ENCODE measurements at regions not wholly inside any gene's neighbourhood (a gene's known extent, or its start where the extent isn't known, plus 50 kb on each side); places are given as distances from the start of the nearest gene placed in this dataset.

- Histone ChIP-seq H3K27ac (replicated peaks) (no peak overlapping the region), H3K4me3 (replicated peaks; ENCODE audit: insufficient read depth, low read length) (no peak overlapping the region), H3K27me3 (ENCODE audit: insufficient read depth, poor library complexity, severe bottlenecking) (no peaks in the 10 kb centered on the region)
- no peak for DNase-seq (ENCODE audit: low read depth in 1 of 2, low spot score in 1 of 2)
- TF ChIP-seq POLR2AphosphoS5 (IDR thresholded peaks at IDR 0.05; ENCODE audit: low read depth) (no peak), GABPA (IDR thresholded peaks at IDR 0.05; ENCODE audit: low read depth) (no peak), CTCF (IDR thresholded peaks at IDR 0.05; ENCODE audit: insufficient read depth, low read length) (no peak), SPI1 (IDR thresholded peaks at IDR 0.05; ENCODE audit: borderline replicate concordance, low read depth) (no peak), REST (IDR thresholded peaks at IDR 0.05; ENCODE audit: insufficient replicate concordance, low read depth) (no peak)
These were observed 174.2 kb upstream of the CHODL start for GRCh38 chr21:18070392-18070791.

- Histone ChIP-seq H3K27ac (replicated peaks) (no peak overlapping the region), H3K4me3 (replicated peaks; ENCODE audit: insufficient read depth, low read length) (no peak overlapping the region), H3K27me3 (ENCODE audit: insufficient read depth, poor library complexity, severe bottlenecking) (no peaks in the 10 kb centered on the region)
- TF ChIP-seq GABPA (IDR thresholded peaks at IDR 0.05; ENCODE audit: low read depth) (no peak), REST (IDR thresholded peaks at IDR 0.05; ENCODE audit: insufficient replicate concordance, low read depth) (no peak), POLR2AphosphoS5 (IDR thresholded peaks at IDR 0.05; ENCODE audit: low read depth) (no peak), SPI1 (IDR thresholded peaks at IDR 0.05; ENCODE audit: borderline replicate concordance, low read depth) (no peak), CTCF (IDR thresholded peaks at IDR 0.05; ENCODE audit: insufficient read depth, low read length) (no peak)
- DNase-seq (ENCODE audit: low read depth in 1 of 2, low spot score in 1 of 2) = no peak
These were observed 174.8 kb upstream of the CHODL start for GRCh38 chr21:18069875-18070274.

GRCh38 chr21:18060402-18060801, 184.2 kb upstream of the CHODL start:
- Histone ChIP-seq H3K27ac (replicated peaks) (no peak overlapping the region), H3K27me3 (ENCODE audit: insufficient read depth, poor library complexity, severe bottlenecking) (no peaks in the 10 kb centered on the region), H3K4me3 (replicated peaks; ENCODE audit: insufficient read depth, low read length) (no peak overlapping the region)
- TF ChIP-seq REST (IDR thresholded peaks at IDR 0.05; ENCODE audit: insufficient replicate concordance, low read depth) (no peak), SPI1 (IDR thresholded peaks at IDR 0.05; ENCODE audit: borderline replicate concordance, low read depth) (no peak), GABPA (IDR thresholded peaks at IDR 0.05; ENCODE audit: low read depth) (no peak), CTCF (IDR thresholded peaks at IDR 0.05; ENCODE audit: insufficient read depth, low read length) (no peak), POLR2AphosphoS5 (IDR thresholded peaks at IDR 0.05; ENCODE audit: low read depth) (no peak)
- no peak for DNase-seq (ENCODE audit: low read depth in 1 of 2, low spot score in 1 of 2)

All from HL-60 (cell line).